ENCODE measurements at regions not wholly inside any gene's neighbourhood (a gene's known extent, or its start where the extent isn't known, plus 50 kb on each side); places are given as distances from the start of the nearest gene placed in this dataset.
"Not testable (repeated sequence)": the region's sequence is repeated elsewhere in the genome, so short reads cannot be mapped to it uniquely, and the experiment has no call there.

DNA sequence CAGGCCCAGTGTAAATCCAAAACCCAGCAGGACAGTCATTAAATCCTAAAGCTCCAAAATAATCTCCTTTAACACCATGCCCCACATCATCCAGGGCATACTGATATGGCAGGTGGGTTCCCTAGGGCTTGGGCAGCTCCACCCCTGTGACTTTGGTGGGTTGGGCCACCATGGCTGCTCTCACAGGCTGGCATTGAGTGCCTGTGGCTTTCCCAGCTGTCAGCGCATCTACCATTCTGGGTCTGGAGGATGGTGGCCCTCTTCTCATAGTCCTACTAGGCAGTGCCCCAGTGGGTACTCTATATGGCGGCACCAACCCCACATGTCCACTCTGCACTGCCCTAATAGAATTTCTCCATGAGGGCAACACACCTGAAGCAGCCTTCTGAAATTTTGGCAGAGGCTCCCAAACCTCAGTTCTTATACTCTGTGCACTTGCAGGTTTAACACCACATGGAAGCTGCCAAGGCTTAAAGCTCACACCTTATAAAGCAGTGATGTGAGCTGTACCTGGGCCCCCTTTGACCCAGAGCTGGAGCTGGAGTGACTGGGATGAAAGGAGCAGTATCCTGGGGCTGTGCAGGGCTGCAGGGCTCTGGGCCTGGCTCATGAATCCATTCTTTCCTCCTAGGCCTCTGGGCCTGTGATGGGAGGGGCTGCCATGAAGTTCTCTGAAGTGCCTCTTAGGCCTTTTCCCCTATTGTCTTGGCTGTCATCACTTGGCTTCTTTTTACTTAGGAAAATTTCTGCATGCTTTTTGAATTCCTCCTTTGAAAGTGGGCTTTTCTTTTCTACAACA lies 765.5 kb upstream of the EPHA7 start:
- ChIA-PET CTCF (interaction anchor here (1.6 kb wide), 2 partner anchors 8 to 9 kb away, joined by 3 to 5 read pairs; no protein-coding TSS in a partner anchor), POLR2A (no interaction called here)
- no peak for DNase-seq (ENCODE audit: extremely low spot score)
- no peak for TF ChIP-seq CTCF (IDR thresholded peaks at IDR 0.05; ENCODE audit: control extremely low read depth, extremely low read depth, low read depth, missing control alignments)

DNA sequence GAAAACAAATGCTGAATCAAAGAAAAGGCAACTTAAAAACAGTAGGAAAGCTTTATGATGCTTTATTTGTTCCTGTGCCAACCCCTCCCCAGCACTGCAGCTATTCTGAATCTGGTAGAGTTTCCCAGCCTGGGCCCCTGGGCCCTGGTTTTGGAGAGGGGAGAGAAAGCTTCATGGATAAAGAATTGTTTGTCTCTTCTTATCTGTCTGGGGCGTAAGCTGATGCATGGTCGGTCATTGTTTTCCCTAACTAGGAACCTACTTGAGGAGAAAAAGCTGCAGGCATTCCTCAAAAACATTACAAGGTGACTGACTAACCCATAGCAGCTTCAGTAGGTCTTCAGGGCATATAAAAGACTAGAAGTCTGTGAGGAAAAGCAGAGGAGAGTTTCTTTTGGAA lies 758.1 kb upstream of the EPHA7 start:
- POLR2A ChIA-PET: no interaction called here
- no peak for TF ChIP-seq CTCF (IDR thresholded peaks at IDR 0.05; ENCODE audit: control extremely low read depth, extremely low read depth, low read depth, missing control alignments)
- DNase-seq (ENCODE audit: extremely low spot score): no peak
- CTCF ChIA-PET: interaction anchor here (0.6 to 1.2 kb wide), 2 partner anchors 12 to 357 kb away, joined by 3 read pairs; no protein-coding TSS in a partner anchor

GRCh38 chr6:94175465-94175864 lies 756.1 kb upstream of the EPHA7 start:
- no peak for DNase-seq (ENCODE audit: extremely low spot score)
- ChIA-PET CTCF (interaction anchor here (2.0 kb wide), 1 partner anchor 10 kb away, joined by 5 read pairs; no protein-coding TSS in a partner anchor), POLR2A (no interaction called here)
- TF ChIP-seq CTCF (IDR thresholded peaks at IDR 0.05; ENCODE audit: control extremely low read depth, extremely low read depth, low read depth, missing control alignments): no peak

GRCh38 chr6:94163877-94164276 lies 744.5 kb upstream of the EPHA7 start:
- ChIA-PET CTCF (no interaction called here), POLR2A (no interaction called here)
- no peak for DNase-seq (ENCODE audit: extremely low spot score)
- no peak for TF ChIP-seq CTCF (IDR thresholded peaks at IDR 0.05; ENCODE audit: control extremely low read depth, extremely low read depth, low read depth, missing control alignments)

DNA sequence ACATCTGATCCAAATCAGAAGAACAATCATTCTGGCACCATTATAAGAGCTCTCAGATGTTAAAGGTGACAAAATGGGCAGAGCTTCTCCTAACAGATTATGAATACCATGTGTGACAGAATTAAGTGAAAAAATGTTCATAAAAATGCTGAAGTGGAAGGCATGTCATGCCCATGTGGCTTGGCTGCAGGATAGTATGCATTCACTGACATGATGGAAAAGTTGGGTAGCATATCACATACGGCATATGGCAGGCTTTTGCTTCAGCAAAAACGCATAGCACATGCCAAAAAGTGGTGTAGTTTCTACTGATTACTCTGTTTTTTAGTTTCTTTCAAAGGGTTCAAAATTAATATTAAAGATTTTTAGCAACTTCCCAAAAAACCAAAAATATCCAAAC lies 731.5 kb upstream of the EPHA7 start:
- DNase-seq (ENCODE audit: extremely low spot score): no peak
- POLR2A ChIA-PET: no interaction called here
- no peak for TF ChIP-seq CTCF (IDR thresholded peaks at IDR 0.05; ENCODE audit: control extremely low read depth, extremely low read depth, low read depth, missing control alignments)
- CTCF ChIA-PET: no interaction called here

DNA sequence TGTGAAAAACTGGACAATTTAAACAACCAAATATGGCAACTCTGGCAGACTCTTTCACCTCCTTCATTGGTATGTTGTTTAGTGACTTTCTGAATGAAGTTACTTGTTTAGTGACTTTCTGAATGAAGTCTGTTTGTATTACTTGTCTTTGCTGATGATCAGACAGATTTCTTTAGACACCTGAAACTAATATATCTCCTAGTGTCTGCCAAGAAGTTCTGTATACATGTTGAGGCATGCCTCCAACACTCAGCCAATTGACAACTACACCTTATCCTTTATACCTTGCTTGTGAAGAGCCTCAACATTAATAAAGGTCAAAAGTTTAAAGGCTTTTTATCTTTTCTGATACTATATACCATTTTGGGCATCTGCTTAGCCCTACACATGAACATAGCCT lies 725.4 kb upstream of the EPHA7 start:
- ChIA-PET CTCF (no interaction called here), POLR2A (no interaction called here)
- DNase-seq (ENCODE audit: extremely low spot score): no peak
- TF ChIP-seq CTCF (IDR thresholded peaks at IDR 0.05; ENCODE audit: control extremely low read depth, extremely low read depth, low read depth, missing control alignments): no peak

- DNase-seq (ENCODE audit: extremely low spot score); POLR2A ChIA-PET: not testable (repeated sequence)
- CTCF ChIA-PET: interaction anchor here (1.2 kb wide), 1 partner anchor 22 kb away, joined by 3 read pairs; no protein-coding TSS in a partner anchor
Observed at GRCh38 chr6:94137178-94137577, 717.8 kb upstream of the EPHA7 start.

All from GM10248 (cell line).